A673 (cell line): ENCODE measurements at regions not wholly inside any gene's neighbourhood (a gene's known extent, or its start where the extent isn't known, plus 50 kb on each side); places are given as distances from the start of the nearest gene placed in this dataset.

Experiments
- BruUV-seq: library from RNA; stranded (reverse); fragments of 400-500 nt; replicated peaks from 2 replicates; lab custom pipeline; 2021; lab: Mats Ljungman, UMichigan
- CTCF ChIA-PET: fragments of 300-600 bp; sonication (Branson Sonifier 250); formaldehyde crosslinking; loops from one replicate; lab custom pipeline; 2022; ENCODE audit warnings: antibody characterized with exemption; lab: Charles Lee
- POLR2A ChIA-PET: fragments of 300-600 bp; sonication (Branson Sonifier 250); formaldehyde crosslinking; loops from one replicate; lab custom pipeline; 2022; ENCODE audit warnings: antibody characterized with exemption; ENCODE audit not compliant: low non-redundant PET; lab: Charles Lee
- DNase-seq: peaks from one replicate; pipeline ENCODE4 v3.0.0-alpha.2; 2015; ENCODE audit warnings: low spot score
- H3K27ac ChIP-seq: fragments of 200-600 bp; sonication (generic); 2 replicates; pipeline ENCODE4 v1.5.1; 2016; ENCODE audit warnings: mixed run types, low read depth, mild to moderate bottlenecking, mixed read lengths, antibody characterized with exemption, low read length; ENCODE audit not compliant: poor library complexity, severe bottlenecking
- H3K27me3 ChIP-seq: fragments of 200-600 bp; sonication (generic); replicated peaks from 2 replicates; pipeline ENCODE4 v1.6.1; 2017; ENCODE audit warnings: mixed run types, low read depth, mild to moderate bottlenecking, mixed read lengths, antibody characterized with exemption, low read length; ENCODE audit not compliant: insufficient read depth, poor library complexity
- H3K36me3 ChIP-seq: fragments of 200-600 bp; sonication (generic); 2 replicates; pipeline ENCODE4 v1.6.1; 2016; ENCODE audit warnings: mixed run types, mild to moderate bottlenecking, mixed read lengths, antibody characterized with exemption, low read length; ENCODE audit not compliant: insufficient read depth, poor library complexity, severe bottlenecking
- H3K4me1 ChIP-seq: fragments of 200-600 bp; sonication (generic); 2 replicates; pipeline ENCODE4 v1.6.1; 2017; ENCODE audit warnings: mixed run types, mild to moderate bottlenecking, mixed read lengths, antibody characterized with exemption, low read length; ENCODE audit not compliant: insufficient read depth, poor library complexity, severe bottlenecking
- H3K4me3 ChIP-seq: fragments of 200-600 bp; sonication (generic); 2 replicates; pipeline ENCODE4 v1.5.1; 2016; ENCODE audit warnings: low read depth, mixed run types, mild to moderate bottlenecking, mixed read lengths, low read length; ENCODE audit not compliant: poor library complexity, severe bottlenecking
- H3K9me3 ChIP-seq: fragments of 200-600 bp; sonication (generic); 2 replicates; pipeline ENCODE4 v1.6.1; 2016; ENCODE audit warnings: mixed run types, low read depth, mild to moderate bottlenecking, mixed read lengths, antibody characterized with exemption, low read length; ENCODE audit not compliant: poor library complexity, severe bottlenecking
- EZH2 ChIP-seq: fragments of 200-600 bp; sonication (generic); IDR thresholded peaks from 2 replicates; pipeline ENCODE4 v1.6.1; 2017; ENCODE audit warnings: borderline replicate concordance, low read depth, mild to moderate bottlenecking, mixed read lengths, antibody characterized with exemption, low read length; ENCODE audit not compliant: poor library complexity, severe bottlenecking
- intact Hi-C: fragments of 100-400 bp; cut with micrococcal nuclease; formaldehyde crosslinking; loops from one replicate; pipeline ENCODE4 v1.10.0; 2022; ENCODE audit not compliant: unreplicated experiment
- TF ChIP-seq, protein P1 (sequence below): fragments of 300-800, 200-600 bp; sonication (generic); conservative IDR thresholded peaks from 2 replicates; pipeline ENCODE4 v1.5.1; 2017; ENCODE audit warnings: low read depth, mild to moderate bottlenecking, antibody characterized with exemption, low read length, moderate library complexity, mixed read lengths

DNA sequence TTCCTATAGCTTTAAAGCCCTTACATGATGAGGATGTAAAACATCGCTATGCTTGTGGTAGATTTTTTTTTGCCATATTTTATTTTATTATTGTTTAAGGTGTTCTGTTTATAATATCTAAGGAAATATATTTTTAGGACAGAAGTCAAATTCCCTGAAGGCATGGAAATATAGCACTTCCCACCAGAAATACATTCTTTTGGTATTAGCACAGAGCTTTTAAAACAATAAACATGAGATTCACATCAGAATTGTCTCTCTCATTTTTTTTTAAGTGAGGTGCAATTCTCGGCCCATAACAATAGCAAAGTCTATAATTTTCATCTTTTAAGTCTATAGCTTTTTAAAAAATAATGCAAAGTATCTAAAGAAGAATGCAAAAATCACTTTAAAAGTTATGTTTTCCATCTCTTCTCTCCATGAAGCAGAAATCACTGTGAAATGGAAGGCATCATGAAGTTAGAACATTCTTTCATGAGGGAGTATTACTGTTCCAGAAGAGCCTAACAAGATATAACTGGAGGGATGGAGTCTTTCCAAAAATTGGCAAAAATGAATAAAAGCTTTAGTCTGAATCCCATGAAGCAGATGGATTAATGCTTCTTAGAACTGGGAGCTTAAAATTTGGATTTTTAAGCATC is 283.6 kb upstream of the TRIB2 start:
- Histone ChIP-seq H3K27ac (no peak overlapping the region), H3K4me1 (peaks cover 11% of the 10 kb centered on the region), H3K36me3 (no peaks in the 10 kb centered on the region), H3K4me3 (no peak overlapping the region), H3K9me3 (no peaks in the 10 kb centered on the region), H3K27me3 (no peaks in the 10 kb centered on the region)
- intact Hi-C loops, result no loop called here
- CTCF ChIA-PET, result interaction anchor here (1.0 kb wide), 1 partner anchor 284 kb away, joined by 3 read pairs; the partner anchor contains the start of gene TRIB2
- POLR2A ChIA-PET, result no interaction called here
- no peak for DNase-seq
- TF ChIP-seq, protein P1, sequence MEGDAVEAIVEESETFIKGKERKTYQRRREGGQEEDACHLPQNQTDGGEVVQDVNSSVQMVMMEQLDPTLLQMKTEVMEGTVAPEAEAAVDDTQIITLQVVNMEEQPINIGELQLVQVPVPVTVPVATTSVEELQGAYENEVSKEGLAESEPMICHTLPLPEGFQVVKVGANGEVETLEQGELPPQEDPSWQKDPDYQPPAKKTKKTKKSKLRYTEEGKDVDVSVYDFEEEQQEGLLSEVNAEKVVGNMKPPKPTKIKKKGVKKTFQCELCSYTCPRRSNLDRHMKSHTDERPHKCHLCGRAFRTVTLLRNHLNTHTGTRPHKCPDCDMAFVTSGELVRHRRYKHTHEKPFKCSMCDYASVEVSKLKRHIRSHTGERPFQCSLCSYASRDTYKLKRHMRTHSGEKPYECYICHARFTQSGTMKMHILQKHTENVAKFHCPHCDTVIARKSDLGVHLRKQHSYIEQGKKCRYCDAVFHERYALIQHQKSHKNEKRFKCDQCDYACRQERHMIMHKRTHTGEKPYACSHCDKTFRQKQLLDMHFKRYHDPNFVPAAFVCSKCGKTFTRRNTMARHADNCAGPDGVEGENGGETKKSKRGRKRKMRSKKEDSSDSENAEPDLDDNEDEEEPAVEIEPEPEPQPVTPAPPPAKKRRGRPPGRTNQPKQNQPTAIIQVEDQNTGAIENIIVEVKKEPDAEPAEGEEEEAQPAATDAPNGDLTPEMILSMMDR, result no peak
- no peak for TF ChIP-seq EZH2
- BruUV-seq, result no TSS peak

DNA sequence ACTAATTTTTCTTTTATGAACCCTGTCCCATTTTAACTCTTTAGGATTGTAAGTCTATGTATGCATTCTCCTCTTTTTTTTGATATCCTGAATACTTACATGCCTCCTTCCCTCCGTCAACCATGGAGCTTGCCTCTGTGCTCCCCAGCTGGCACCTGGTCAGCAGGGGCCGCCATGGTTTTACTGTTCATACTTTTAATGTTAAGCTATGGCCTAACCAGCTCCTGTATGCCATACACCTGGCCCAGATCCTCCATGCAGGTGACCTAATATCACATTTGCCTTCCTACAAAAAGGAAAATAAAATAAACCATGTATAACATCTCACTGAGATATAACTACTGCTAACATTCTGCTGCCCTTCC is 283.1 kb upstream of the TRIB2 start:
- no peaks in the 10 kb centered on the region for H3K27me3 ChIP-seq
- no TSS peak for BruUV-seq
- intact Hi-C loops, result no loop called here
- H3K4me1 ChIP-seq, result peaks cover 11% of the 10 kb centered on the region
- H3K36me3 ChIP-seq, result no peaks in the 10 kb centered on the region
- DNase-seq, result no peak
- no peak overlapping the region for H3K27ac ChIP-seq
- CTCF ChIA-PET, result interaction anchor here (1.0 kb wide), 1 partner anchor 283 kb away, joined by 3 read pairs; the partner anchor contains the start of gene TRIB2
- TF ChIP-seq, protein P1, result no peak
- no peak for TF ChIP-seq EZH2
- H3K9me3 ChIP-seq, result no peaks in the 10 kb centered on the region
- H3K4me3 ChIP-seq, result no peak overlapping the region
- POLR2A ChIA-PET, result no interaction called here

DNA sequence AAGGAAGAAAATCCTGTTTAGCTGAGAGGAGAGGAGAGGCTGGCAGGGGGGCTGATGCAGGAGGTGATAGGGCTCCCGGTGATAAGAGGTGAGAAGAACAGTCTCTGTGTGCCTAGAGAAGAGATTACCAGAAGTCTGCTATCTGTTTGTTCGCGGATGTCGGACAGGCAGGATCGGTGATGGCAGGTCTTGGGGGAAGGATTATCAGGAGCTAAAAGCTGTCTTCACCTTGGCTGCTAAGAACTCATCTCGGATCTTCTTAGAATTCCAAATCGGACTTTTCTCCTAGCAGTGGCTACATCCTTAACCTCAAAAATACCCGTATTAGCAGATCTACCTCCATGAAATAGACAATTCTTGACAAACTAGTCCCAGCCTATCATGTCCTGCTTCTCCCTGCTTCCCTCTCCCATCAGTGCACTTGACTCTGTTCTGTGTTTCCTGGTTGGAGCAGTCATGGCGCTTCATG is 282.1 kb upstream of the TRIB2 start:
- Histone ChIP-seq H3K36me3 (no peaks in the 10 kb centered on the region), H3K4me3 (no peak overlapping the region), H3K4me1 (peaks cover 11% of the 10 kb centered on the region), H3K27ac (no peak overlapping the region), H3K27me3 (no peaks in the 10 kb centered on the region), H3K9me3 (no peaks in the 10 kb centered on the region)
- no TSS peak for BruUV-seq
- TF ChIP-seq, protein P1, result no peak
- TF ChIP-seq EZH2, result no peak
- intact Hi-C loops, result no loop called here
- ChIA-PET CTCF (no interaction called here), POLR2A (no interaction called here)
- DNase-seq, result no peak
